Activated CD4-positive, alpha-beta T cell treated with anti-CD3 and anti-CD28 coated beads for 1 hour (primary cell): ENCODE measurements at regions not wholly inside any gene's neighbourhood (a gene's known extent, or its start where the extent isn't known, plus 50 kb on each side); places are given as distances from the start of the nearest gene placed in this dataset.

Experiments
- DNase-seq: peaks from one replicate; pipeline ENCODE4 v3.0.0-alpha.2; 2020

GRCh38 chr19:31902821-31903220 is 442.6 kb upstream of the ZNF507 start:
- DNase-seq, result no peak

GRCh38 chr19:31903979-31904378 is 441.4 kb upstream of the ZNF507 start:
- no peak for DNase-seq

- no peak for DNase-seq
These were observed 439.1 kb upstream of the ZNF507 start for GRCh38 chr19:31906111-31906871.

- DNase-seq, result no peak
These were observed 437.7 kb upstream of the ZNF507 start for GRCh38 chr19:31907661-31908060.

- no peak for DNase-seq
These were observed 437.3 kb upstream of the ZNF507 start for GRCh38 chr19:31908080-31908479.

- no peak for DNase-seq
These were observed 436.7 kb upstream of the ZNF507 start for GRCh38 chr19:31908496-31909225.

GRCh38 chr19:31910224-31910623 is 435.2 kb upstream of the ZNF507 start:
- DNase-seq, result no peak

GRCh38 chr19:31911577-31911976 is 433.8 kb upstream of the ZNF507 start:
- no peak for DNase-seq

GRCh38 chr19:31913103-31913661 is 432.2 kb upstream of the ZNF507 start:
- DNase-seq, result no peak

GRCh38 chr19:31930401-31930800 is 415.0 kb upstream of the ZNF507 start:
- no peak for DNase-seq

- no peak for DNase-seq
These were observed 407.4 kb upstream of the ZNF507 start for GRCh38 chr19:31937983-31938382.

- DNase-seq, result no peak
These were observed 406.7 kb upstream of the ZNF507 start for GRCh38 chr19:31938675-31939074.

- DNase-seq, result no peak
These were observed 405.0 kb upstream of the ZNF507 start for GRCh38 chr19:31940396-31940795.

- DNase-seq, result no peak
These were observed 402.2 kb upstream of the ZNF507 start for GRCh38 chr19:31943191-31943661.

- DNase-seq, result no peak
These were observed 401.6 kb upstream of the ZNF507 start for GRCh38 chr19:31943778-31944177.

- no peak for DNase-seq
These were observed 401.1 kb upstream of the ZNF507 start for GRCh38 chr19:31944326-31944725.

- no peak for DNase-seq
These were observed 398.9 kb upstream of the ZNF507 start for GRCh38 chr19:31946491-31946890.

GRCh38 chr19:31947436-31948115 is 397.8 kb upstream of the ZNF507 start:
- no peak for DNase-seq

- DNase-seq, result no peak
These were observed 392.7 kb upstream of the ZNF507 start for GRCh38 chr19:31952693-31953092.

GRCh38 chr19:31955061-31955460 is 390.3 kb upstream of the ZNF507 start:
- no peak for DNase-seq

GRCh38 chr19:31955884-31956283 is 389.5 kb upstream of the ZNF507 start:
- no peak for DNase-seq

GRCh38 chr19:31956771-31957392 is 388.5 kb upstream of the ZNF507 start:
- no peak for DNase-seq

GRCh38 chr19:31957711-31958110 is 387.7 kb upstream of the ZNF507 start:
- no peak for DNase-seq
